GM21367 (cell line): ENCODE measurements at regions not wholly inside any gene's neighbourhood (a gene's known extent, or its start where the extent isn't known, plus 50 kb on each side); places are given as distances from the start of the nearest gene placed in this dataset.

Experiments used
- ATAC-seq: cut with Tn5 transposase; IDR thresholded peaks from one replicate; pipeline ENCODE4 v1.9.1; 2021; ENCODE audit not compliant: unreplicated experiment

GRCh38 chr12:81819991-81820633 is 61.0 kb upstream of the PPFIA2 start:
- no peak for ATAC-seq

DNA sequence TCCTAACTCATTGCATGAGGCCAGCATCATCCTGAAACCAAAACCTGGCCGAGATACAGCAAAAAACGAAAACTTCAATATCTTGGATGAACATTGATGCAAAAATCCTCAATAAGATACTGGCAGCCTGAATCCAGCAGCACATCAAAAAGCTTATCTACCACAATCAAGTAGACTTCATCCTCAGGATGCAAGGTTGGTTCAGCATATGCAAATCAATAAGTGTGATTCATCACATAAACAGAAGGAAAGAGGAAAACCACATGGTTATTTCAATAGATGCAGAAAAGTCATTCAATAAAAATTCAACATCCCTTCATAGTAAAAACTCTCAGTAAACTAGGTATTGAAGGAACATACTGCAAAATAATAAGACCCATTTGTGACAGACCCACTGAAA is 56.5 kb upstream of the PPFIA2 start:
- no peak for ATAC-seq

- no peak for ATAC-seq
Observed at GRCh38 chr12:81811778-81812125, 52.6 kb upstream of the PPFIA2 start.

DNA sequence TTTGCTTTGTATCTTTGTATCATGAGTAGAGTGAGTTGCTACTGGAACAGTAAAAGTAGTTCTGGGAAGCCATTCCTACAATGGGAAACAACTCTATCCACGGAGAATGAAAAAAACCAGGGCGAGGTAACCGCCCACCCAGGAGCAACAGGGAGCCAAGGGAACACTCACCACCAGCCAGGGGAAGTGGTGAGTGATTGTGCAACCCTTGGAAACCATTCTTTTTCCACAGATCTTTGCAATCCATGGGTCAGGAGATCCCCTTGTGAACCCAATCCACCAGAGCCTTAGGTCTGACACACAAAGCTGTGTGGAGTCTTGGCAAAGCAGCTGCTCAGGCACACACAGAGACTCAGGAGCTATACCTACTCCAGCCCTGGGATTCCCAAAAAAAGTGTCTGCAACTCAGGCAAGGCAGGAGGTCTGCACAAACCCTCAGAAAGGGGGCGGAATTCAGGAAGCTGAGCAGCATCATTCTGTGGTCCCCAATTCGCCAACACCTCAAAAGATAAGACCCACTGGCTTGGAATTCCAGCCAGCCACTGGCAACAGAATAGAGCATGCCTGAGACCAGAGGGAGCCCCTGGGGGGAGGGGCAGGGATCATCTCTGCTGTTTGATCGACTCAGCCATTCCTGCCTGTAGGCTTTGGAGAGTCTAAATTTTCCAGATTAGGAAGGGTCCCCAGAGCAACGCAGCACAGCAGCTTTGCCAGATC is 52.1 kb upstream of the PPFIA2 start:
- no peak for ATAC-seq

DNA sequence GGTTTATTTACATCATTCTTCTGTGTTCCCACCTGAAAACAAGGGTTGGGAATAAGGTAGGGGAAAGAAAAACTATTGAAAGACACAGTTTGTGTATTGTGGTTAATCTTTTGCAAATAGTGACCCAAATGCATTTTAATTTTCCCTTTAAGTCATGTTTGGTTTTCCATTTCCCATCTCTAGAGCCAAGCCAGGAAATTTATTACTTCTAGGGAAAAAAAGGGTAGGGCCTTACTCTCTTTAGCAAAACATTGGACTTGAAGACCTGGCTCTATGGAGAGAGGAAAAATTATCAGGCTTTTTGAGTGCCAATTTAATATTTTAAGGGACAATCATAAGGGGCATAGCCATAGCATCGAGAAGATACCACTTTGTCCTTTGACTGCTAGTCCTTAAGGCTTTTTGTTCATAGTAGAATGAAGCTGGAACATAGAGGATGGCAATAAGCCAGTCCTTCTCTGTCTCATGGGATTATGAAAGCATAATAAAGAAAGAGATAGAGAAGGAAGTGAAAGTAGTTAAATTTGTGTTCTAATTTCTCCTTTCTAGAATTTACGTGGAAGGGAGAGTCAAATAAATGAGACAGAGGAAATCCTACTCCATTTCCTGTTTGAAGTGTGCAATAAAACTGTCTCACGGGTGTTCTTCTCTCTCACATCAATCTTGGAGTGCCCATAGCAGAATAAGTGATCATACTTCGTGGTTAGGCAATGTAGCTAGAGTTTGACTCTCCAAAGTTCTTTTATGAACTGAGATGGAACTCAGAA is 50.9 kb upstream of the PPFIA2 start:
- peak; percentile 58 for ATAC-seq

DNA sequence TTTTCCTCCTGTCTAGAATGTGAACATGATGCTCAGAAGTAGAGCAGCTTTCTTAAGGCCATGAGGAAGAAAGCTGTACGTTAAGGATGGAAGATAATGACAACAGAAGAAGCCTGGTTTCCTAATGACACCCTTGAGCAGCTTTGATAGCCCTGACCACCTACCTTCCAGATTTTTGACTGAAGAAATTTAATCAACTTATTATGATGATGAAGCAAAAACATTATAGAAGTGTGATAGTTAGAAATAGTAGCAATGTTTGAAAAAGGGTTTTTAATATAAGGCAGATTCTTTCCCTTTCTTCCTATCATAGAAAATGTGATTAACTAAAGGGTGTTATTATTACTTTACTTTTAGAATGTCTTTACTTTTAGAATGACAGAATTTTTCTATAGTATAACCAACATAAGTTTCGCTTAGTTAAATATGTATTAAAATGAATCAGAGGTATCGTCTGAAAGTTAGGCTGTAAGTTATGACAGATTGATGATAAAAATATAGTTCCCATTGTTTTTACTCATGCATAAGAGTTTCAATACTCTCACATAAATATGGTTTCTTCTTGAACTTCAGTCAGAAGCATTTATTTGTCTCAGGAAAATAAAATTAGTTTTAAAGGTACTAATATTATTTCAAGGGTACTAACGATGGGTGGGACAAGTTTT is 50.1 kb upstream of the PPFIA2 start:
- no peak for ATAC-seq
